LNCaP clone FGC (cell line): ENCODE measurements at regions not wholly inside any gene's neighbourhood (a gene's known extent, or its start where the extent isn't known, plus 50 kb on each side); places are given as distances from the start of the nearest gene placed in this dataset.
"Not testable (repeated sequence)": the region's sequence is repeated elsewhere in the genome, so short reads cannot be mapped to it uniquely, and the experiment has no call there.

Source experiments
- DNase-seq: peaks from one replicate; pipeline ENCODE4 v3.0.0-alpha.2; 2011; ENCODE audit warnings: low read depth
- H3K4me3 ChIP-seq: 2 replicates; pipeline ENCODE4 v1.5.1; 2011; ENCODE audit warnings: mild to moderate bottlenecking, low read depth, low read length, control low read depth
- TF ChIP-seq, protein P1 (sequence below): IDR thresholded peaks from 2 replicates; pipeline ENCODE4 v1.5.1; 2012; ENCODE audit warnings: mild to moderate bottlenecking; ENCODE audit not compliant: control insufficient read depth, insufficient read depth; ENCODE audit errors: extremely low read depth

- TF ChIP-seq, protein P1, sequence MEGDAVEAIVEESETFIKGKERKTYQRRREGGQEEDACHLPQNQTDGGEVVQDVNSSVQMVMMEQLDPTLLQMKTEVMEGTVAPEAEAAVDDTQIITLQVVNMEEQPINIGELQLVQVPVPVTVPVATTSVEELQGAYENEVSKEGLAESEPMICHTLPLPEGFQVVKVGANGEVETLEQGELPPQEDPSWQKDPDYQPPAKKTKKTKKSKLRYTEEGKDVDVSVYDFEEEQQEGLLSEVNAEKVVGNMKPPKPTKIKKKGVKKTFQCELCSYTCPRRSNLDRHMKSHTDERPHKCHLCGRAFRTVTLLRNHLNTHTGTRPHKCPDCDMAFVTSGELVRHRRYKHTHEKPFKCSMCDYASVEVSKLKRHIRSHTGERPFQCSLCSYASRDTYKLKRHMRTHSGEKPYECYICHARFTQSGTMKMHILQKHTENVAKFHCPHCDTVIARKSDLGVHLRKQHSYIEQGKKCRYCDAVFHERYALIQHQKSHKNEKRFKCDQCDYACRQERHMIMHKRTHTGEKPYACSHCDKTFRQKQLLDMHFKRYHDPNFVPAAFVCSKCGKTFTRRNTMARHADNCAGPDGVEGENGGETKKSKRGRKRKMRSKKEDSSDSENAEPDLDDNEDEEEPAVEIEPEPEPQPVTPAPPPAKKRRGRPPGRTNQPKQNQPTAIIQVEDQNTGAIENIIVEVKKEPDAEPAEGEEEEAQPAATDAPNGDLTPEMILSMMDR = no peak
- DNase-seq = no peak
- H3K4me3 ChIP-seq = no peak overlapping the region
Measured at GRCh38 chr9:32200896-32201295, 183.5 kb upstream of the ACO1 start.

GRCh38 chr9:32209164-32209563 lies 175.3 kb upstream of the ACO1 start:
- H3K4me3 ChIP-seq, DNase-seq: not testable (repeated sequence)

DNA sequence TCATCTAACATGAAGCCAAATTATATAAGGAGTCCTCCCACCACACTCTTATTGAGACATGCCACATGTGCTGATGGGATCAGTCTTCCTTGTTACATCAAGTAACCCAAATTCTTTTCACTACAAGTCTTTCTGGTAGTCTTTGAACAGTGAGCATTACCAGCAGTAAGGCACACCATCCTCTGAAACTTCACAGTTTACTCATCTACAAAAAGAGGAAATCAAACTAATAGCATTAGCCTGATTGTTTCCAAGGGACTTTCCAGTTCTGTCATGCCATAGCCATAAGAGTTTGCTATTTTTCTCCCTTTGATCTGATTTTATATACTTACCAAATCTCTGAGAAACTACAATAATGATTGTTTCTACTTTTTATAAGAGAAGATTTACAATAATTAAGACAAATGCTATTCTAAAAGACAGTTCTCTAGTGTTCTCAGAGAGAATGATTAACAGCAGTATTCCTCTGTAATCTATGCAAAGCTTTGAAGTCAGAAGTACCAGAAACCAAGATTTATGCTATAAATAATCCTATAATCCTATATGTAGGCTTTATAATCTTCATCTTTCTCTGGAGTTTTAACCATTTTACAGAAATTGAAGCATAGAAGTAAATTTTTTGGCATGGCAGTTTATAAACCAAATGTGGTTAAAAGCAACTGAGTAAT lies 166.2 kb upstream of the ACO1 start:
- DNase-seq = no peak
- TF ChIP-seq, protein P1 = no peak
- no peak overlapping the region for H3K4me3 ChIP-seq

DNA sequence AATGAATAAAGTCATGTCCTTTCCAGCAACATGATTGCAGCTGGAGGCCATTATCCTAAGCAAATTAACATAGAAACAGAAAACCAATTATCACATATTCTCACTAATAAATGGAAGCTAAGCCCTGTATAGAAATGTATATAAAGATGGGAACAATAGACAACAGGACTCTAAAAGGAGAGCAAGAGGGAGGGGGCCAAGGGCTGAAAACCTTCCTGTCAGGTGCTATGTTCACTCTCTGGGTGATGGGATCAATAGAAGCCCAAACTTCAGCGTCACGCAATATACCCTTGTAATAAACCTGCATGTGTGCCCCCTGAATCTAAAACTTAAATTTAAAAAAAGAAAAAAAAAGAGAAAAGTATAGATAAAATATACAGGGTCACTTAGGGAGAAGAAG lies 163.7 kb upstream of the ACO1 start:
- no peak overlapping the region for H3K4me3 ChIP-seq
- DNase-seq = no peak
- TF ChIP-seq, protein P1 = no peak

GRCh38 chr9:32234451-32234850 lies 150.0 kb upstream of the ACO1 start:
- TF ChIP-seq, protein P1 = no peak
- no peak for DNase-seq
- no peak overlapping the region for H3K4me3 ChIP-seq

- no peak for DNase-seq
- TF ChIP-seq, protein P1 = no peak
- H3K4me3 ChIP-seq = no peak overlapping the region
Measured at GRCh38 chr9:32247168-32247567, 137.3 kb upstream of the ACO1 start.

DNA sequence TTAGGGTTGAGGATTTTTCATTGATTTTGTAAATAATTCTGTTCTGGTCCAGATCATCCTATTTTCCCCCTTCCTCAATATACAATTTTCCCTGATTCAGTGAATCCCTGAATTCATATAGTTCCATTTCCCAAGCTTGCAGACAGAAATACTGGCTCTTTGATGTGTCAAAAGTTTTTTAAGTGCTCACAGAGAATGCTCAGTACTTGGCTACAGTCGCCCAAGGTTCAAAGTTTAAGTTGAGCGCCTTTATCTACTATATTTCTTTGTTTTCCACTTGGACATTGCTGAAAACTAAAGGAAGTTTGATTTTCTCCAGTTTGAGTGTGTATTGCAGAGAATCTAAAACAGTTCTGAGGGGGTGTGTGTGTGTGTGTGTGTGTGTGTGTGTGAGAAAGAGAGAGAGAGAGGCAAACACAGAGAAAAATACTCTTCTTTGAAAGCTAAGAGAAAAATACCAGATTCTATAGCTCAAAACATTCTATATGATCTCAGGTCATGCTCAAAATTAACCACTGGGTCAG lies 136.2 kb upstream of the ACO1 start:
- no peak for DNase-seq
- TF ChIP-seq, protein P1 = no peak
- no peak overlapping the region for H3K4me3 ChIP-seq
